ENCODE measurements at regions not wholly inside any gene's neighbourhood (a gene's known extent, or its start where the extent isn't known, plus 50 kb on each side); places are given as distances from the start of the nearest gene placed in this dataset.
A peak's percentile ranks its signal among the peaks of the same experiment; 100 is the strongest.

DNA sequence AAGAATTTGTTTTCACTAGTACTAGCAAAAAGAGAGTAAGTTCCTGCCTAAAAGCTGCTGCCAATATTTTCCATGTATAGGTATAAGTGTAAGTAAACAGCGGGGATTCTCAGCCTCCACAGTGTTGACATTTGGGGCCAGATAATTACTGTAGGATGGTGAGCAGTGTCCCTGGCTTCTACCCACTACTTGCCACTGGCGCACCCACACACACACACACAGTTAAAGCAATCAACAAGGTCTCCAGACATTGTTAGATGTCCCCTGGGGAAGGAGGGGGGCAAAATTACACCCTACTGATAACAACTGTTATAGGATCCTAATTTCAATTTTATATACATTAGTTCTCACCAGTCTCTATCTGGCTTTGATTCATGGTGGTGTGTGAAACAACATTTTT, 417.0 kb upstream of the PSMD7 start:
- DNase-seq = peak in 1 of 2 experiments; percentile 10

DNA sequence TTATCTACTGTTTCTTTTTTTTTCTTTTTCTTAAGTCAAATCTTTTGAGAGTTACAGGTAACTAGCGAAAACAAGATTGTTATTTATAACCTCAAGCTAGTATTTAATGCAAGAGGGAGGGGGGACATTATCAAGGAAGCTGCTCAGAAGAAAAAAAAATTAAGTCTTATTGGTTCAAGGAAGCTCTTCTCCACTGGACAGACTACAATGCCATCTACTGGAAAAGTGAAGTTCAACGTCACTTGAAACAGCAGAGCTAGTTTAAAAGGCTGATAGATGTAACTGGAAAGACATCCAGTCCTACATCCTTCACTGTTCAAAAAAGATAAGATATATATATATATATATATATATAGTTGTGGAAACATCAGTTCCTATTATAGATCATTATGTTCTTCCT, 418.0 kb upstream of the PSMD7 start:
- peak; percentile 35 to 55 for DNase-seq

DNA sequence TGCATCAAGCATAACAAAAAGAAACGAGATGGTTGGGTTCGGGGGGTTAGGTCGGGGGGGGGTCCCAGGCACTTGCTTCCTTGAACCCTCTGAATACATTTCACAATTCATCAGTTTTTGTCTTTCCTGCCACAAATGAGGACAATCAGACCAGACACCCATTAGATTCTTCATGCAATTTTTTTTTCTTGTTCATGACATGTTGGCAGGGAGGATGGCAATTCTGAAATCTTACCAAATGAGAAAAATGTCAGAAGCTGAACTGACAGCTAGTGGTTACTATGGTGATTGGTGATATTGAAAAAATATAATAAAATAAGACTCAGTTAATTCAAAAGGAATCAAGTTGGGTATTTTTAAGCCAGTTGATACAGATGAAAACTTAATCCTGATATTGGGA, 419.5 kb upstream of the PSMD7 start:
- DNase-seq = no peak

DNA sequence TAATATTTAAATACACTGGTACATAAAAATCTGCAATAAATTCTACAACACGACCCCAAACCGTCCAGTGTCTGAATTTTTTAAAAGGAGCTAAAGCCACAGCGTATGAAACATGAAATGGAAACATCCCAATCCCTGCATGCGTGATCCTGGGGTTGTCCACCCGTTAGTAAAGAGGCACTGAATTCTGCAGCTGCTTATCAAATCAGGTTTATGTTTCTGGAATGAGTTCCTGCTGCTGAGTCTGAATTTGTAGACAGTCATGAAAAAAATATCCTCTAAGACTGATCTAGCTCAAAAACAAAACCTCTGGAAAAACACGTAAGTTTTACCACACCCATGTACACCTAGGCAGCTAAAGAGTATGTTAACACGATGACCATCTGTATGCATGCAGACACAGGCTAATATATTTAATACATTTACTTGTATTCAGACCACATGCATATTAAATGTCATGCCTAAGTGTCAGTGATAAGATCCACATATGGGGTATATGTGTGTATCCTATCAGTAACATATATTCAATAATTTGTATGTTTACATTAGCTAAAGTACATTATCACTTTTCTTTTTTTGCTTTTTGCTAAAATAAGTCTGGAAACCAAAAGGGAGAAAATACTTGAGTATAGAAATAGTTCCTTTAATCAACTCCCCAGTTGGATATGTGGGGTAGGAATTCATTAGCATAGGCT, 420.5 kb upstream of the PSMD7 start:
- no peak for DNase-seq

DNA sequence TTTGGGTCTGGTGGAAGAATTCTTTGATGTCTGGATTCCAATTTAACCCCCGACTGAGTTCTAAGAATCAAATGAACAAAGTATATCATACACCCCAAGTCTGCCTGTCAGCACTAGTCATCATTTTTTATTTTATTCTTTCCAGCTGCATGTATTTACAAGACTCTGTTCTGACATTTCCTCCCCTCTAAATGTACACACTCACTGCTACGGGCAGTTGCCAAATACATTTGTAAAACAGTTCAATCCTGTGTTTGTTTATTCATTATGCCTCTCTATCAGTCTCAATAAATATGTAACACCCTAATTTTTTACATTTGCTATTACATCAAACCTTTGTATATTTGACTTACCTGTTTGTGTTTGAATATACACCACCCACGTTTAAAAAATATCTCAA, 422.3 kb upstream of the PSMD7 start:
- DNase-seq = peak in 1 of 2 experiments; percentile 13

DNA sequence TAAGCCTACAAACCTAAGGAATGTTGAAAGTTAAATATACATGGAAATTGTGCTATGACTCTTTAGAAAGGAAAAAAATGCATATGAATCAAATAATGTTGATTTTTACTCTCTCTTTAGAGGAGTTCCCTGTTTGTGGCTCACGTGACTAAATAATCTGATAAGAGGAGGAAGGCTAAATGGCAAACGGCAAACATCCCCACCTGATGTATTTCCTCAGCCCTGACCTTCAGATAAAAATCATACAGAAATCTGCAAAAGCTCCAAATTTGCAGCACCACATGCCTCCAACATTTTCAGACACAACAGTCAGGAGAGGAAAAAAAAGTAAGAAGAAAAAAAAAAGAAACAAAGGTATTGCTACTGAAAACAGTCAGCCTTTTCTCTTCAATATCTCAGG, 423.0 kb upstream of the PSMD7 start:
- no peak for DNase-seq

DNA sequence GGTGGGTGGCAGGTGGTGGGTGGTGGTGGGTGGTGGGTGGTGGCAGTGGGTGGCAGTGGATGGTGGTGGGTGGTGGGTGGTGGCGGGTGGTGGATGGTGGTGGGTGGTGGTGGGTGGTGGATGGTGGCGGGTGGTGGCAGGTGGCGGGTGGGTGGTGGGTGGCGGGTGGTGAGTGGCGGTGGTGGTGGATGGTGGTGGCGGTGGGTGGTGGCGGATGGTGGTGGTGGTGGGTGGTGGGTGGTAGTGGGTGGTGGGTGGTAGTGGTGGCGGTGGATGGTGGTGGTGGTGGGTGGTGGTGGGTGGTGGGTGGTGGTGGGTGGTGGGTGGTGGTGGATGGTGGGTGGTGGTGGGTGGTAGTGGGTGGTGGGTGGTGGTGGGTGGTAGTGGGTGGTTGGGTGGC, 423.8 kb upstream of the PSMD7 start:
- no peak for DNase-seq

DNA sequence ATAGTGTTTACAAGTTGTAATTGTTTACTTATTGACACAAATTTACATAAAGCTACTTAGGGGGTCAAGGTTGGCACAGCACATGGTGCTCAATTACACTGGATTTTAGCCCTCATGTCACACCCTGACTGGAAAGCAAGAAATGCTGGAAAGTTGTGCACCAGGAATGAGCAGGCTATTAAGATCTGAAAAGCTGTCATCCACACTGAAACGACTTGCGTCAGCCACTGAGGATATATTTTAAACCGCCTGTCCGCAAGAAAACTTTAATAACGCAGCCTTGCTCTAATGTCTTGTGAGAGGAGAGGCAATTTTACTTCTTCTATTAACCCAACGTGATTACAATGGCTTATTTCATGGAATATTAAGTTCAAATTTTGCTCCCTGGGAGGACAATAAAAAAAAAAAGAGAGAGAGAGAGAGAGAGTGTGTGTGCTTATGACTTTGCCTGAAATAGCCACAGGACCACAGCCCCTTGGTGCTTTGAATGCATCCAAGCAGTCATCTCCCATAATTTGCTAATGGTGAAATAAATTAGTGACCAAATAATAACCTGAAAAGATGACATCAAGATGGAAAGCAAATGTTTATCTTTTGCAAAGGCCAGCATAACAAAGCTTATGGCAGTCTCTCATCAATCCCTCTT, 425.4 kb upstream of the PSMD7 start:
- no peak for DNase-seq

DNA sequence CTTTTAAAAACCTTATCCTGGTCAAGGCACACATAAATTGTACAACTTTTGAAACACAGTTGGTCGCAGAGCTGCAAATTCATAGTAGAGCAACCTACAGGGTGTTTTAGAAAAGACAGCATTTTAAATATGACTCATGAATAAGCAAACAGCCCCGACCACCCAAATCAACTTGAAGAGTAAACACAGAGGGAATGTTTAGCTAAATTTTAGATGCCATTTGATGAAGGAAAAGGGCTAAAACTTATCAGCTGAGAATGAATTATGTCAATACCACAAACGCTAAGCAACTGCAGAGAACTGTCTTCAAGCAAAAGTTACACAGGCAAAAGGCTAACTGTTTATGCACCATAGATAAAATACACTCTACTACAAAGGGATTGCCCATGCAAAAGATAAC, 427.5 kb upstream of the PSMD7 start:
- DNase-seq = no peak

DNA sequence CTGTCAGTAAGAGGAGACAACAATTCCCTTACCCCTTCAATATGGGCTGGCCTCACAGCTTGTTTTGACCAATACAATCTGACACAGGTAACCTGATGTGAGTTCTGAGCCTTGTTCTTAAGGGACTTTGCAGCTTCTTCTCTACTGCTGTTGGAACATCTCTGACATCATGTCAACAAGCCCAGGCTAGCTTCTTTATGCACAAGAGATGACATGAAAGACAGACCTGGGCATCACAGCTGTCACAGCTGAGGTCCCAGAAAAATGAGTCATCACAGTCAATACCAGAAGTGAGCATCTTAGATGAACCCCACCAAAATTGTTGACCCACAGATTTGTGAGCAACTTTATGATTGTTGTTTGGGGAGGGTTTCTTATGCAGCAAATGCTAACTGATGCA, 431.7 kb upstream of the PSMD7 start:
- no peak for DNase-seq

DNA sequence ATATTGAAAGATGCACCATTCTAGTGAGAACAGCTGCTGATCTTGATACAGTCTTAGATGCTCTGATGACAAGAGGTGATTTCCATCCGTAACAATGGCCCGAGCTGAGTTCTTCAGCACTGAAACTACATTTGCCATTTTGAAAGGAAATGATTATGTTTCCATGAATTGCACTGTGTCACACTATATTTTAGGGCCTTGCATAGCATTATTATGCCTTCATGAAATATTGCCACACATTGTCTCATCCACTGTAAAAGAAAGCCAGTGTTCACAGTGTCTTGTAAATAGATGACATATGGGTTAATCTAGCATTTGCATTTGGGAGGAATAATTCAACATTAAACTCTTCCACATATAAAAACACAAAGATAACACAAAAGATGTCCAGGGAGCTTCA, 438.3 kb upstream of the PSMD7 start:
- no peak for DNase-seq

DNA sequence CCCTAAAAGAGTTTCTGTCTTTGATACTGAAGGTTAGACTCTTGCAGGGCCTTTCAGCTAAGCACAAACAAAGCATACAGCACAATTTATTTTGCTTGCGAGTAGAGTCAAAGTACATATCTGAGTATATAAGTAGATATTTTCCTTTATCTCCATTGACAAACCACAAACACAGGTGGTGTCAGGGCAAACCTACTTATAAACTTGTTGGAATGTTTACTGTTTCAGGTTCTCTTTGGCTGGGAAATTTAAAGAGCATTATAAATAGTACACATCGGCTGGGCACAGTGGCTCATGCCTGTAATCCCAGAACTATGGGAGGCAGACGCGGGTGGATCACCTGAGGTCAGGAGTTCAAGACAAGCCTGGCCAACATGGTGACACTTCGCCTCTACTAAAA, 442.6 kb upstream of the PSMD7 start:
- no peak for DNase-seq

DNA sequence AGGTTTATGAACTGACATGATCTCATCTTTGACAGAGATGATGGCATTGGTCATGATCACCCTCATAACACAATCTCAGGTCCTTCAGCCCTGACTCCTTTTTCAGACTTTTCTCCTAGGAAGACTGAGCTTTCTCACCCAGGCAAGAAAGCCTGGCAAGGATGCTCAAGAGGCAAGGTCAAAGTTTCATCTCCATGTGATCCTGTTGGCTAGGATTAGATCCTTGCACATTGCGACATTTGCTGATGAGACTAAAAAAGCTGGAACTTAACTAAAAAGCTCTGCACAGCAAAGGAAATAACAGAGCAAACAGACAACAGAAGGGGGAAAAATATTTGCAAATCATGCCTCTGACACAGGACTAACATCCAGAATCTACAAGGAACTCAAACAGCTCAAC, 444.1 kb upstream of the PSMD7 start:
- no peak for DNase-seq

DNA sequence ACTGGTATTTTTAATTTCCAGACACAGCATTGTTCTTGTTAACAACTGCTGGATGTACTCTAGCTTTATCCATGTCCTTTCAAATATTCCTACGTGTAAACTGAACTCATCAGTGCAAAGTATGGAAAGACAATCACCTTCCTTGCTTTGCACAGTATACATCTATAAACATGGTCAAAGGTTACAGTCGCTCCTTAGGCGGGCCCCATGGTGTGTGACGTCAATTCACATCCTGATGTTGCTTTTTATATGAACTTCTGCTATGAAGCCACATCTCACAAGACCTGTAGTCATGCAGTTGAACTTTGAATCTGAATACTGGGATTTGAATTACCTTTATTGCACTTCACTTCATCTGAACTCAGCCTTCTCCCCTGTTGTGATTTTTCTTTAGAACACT, 447.6 kb upstream of the PSMD7 start:
- DNase-seq = no peak

DNA sequence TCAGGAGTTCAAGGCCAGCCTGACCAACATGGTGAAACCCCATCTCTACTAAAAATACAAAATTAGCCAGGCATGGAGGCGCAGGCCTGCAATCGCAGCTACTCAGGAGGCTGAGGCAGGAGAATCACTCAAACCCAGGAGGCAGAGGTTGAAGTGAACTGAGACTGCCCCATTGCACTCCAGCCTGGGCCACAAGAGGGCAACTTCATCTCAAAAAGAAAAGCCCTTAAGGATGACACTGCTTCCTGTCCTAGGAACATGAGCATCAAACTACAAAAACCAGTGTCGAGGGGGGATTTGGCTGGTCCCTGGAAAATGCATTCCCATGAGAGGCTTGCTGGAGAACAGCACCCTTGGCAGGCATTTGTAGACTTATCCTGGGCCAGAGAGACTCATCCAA, 449.5 kb upstream of the PSMD7 start:
- no peak for DNase-seq

DNA sequence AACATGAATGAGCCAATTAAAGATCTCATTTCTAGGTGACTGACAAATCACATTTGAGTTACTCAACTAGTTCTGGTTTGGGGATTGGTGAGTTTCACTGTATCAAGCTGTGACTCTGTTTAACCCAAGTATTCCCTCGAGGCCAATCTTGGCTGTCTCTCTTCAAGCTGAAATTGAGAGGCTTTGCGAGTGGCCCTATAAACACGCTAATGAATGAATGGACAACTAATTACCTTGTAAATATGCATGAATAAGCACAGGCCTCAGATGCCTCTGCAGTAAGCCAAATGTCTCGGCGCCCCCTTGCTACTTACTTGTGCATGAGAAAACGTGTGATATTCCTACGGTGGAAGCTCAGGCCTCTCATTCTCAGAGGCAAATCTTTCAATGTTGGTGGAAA, 450.3 kb upstream of the PSMD7 start:
- DNase-seq = peak in 1 of 2 experiments; percentile 2

DNA sequence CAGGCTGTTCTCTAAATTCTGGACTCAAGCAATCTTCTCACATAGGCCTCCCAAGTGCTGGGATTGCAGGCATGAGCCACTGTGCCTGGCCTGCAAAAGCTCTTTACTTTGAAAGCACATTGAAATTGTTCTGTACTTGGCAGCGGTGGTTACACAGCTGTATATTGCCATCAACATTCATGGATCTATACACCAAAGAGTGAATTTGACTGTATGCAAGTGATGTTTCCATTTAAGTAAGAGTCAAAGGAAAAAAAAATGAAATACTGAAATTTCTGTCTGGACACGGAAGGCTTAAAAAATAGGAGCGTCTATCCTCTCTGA, 450.6 kb upstream of the PSMD7 start:
- DNase-seq = no peak

DNA sequence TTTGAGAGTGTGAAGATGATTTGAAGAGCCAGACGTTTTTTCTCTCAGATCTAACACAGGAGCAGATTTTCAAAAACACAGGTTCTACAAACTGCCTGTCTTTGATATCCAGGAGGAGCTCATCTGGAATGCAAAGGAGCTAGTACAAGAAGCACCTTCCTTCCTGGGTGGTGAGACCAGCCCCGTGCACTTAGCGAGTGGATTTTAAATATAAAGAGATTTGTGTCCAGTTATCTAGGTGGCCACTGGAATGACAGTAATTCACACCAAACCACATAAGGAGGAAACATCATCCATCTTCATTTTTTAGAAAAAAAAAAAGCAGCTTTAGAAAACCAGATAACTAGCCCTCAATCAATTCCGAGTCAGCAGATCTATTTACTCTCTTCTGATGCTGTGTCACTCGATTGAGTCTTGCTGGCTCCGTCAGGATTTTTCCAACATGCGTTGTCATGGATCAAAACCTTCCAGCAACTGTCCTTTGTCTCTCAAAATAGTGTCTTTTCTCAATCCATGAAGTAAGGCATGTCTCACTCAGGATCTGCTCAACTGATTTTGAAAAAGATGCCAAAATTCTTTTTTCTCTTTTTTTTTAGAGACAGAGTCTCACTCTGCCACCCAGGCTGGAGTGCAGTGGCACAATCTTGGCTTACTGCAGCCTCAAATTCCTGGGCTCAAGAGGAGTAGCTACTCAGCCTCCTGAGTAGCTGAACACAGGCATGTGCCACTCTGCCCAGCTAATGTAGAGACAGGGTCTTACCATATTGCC, 451.2 kb upstream of the PSMD7 start:
- DNase-seq = no peak

DNA sequence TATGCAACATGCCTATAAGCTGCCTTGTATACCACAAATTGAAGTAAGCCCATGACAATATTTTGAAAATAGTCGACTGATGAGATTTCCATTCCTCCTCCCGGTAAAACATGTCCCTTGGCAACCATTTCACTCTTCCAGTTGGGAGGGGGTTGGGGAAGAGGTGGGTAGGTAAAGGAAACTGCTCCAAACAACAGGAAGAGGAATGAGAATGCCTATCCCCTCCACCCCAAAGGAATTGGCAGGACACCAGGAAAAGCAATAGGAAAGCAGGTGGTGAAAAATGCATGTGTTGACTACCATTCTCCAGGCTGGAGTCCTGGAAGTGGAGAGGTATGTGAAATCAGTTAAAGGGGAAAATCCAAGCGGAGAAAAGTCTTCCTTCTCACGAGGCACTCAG, 455.9 kb upstream of the PSMD7 start:
- no peak for DNase-seq

DNA sequence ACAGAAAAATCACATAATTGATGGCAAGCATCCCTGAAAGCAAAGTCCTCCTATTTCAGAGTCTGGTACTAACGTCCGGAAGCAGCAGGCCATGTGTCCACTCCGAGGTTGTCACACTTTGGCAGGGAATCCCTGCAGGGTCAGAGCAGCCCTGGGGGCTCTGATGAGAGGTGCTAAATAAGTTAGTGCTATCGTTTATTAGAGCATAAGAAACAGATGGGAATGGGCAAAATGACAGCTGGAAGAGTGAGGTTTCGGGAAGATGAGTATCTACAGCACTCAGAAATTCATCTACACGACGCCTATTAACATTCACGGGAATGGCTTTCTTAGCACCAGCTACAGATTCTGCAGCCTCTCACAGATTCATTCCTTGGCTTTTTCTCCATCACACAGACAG, 465.4 kb upstream of the PSMD7 start:
- DNase-seq = no peak

DNA sequence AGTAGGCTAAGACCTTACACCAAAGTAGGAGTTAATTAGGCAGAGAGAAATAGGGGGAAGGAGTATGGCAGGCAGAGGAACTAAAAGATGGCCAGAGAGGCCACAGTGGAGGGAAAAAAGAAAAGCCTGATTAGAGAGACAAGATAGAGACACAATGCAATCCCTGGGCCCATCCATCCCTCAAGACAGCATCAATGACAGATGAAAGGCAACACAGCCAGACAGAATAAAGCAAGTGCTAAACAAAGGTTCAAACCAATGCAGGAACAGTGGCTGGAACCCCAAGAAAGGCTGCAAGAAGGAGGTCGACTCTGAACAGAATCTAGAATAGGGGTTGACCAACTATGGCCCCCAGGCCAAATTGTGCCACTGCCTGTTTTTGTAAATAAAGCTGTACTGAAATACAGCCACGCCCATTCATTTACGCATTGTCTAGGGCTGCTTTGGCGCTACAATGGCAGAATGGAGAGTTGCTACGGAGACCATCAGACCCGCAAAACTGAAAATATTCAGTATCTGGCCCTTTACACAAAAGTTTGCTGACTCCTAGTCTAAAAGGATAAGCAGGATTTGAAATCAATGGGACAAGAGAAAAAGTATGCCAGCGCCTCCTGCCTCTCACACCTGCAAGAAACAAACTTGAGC, 473.3 kb upstream of the PSMD7 start:
- DNase-seq = no peak

DNA sequence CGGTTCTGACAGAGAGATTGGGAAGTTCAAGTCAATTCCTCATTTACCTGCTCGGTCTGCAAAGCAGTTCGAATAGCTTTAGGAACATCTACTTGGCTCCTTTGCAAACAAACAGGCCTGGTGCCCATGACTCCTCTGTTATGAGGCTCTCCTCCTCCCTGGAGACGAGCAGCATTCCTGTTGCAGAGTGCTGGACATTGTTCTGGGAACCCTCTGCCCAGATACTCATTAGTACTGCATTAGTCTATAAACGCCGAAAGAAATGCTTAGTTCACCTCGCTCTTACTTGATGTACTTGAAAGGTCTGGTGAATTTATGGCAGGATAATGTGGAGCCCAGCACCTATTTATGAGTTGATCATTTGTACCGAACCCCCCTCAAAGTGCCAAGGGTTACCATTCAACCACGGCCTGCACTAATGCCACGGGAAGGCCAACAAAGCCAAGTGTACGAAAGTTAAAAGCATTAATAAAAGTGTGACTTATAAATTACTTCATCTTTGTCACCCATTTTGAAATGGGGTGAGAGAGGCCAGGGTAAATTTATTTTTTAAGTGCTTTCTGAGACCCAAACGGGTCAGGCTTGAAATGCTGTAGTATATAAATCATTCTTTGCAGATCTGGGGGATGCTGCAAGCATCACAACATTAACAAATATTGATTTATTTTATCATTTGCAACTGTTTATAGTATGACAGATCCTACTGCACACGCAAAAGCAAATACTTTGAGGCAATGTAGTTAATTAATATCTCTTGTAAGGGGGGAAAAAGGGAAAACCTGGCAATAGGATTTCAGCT, 478.9 kb upstream of the PSMD7 start:
- DNase-seq = no peak

DNA sequence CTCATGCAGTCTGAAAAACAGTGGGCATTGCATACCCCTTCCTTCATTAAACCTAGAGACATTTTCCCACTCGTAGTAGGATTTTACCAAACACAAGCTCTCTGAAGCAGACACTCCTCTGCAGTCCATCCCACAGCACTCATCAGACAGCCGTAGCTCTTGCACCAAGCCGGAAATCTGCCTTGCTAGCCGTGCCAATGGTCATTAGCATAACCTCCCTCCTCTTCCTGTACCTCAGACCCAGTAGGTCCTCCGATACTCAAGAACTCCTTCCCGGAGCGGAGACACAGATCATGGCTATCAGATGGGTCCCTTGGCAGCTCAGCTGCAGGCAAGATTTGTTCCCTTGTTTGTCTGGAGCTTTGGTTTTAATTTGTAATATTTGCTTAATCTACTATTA, 483.1 kb upstream of the PSMD7 start:
- no peak for DNase-seq
